CD14-positive monocyte (primary cell): ENCODE measurements at regions not wholly inside any gene's neighbourhood (a gene's known extent, or its start where the extent isn't known, plus 50 kb on each side); places are given as distances from the start of the nearest gene placed in this dataset.

Experiments used
- DNase-seq, 3 donors: peaks; one replicate each; pipeline ENCODE4 v3.0.0-alpha.2; 2011 to 2022
- H2AFZ ChIP-seq: 2 replicates; pipeline ENCODE4 v1.6.0; 2012; ENCODE audit warnings: mild to moderate bottlenecking, low read depth, low read length, inconsistent platforms; ENCODE audit not compliant: insufficient read depth, poor library complexity, severe bottlenecking
- H3K27ac ChIP-seq, 2 donors: 1 replicate in 1 of 2; 2 replicates in 1 of 2; pipeline ENCODE4 v1.5.1; 2012 to 2013; ENCODE audit warnings: low read length in 2 of 2, control low read depth in 1 of 2, inconsistent platforms in 1 of 2, low read depth in 1 of 2, mild to moderate bottlenecking in 1 of 2
- H3K27me3 ChIP-seq, 2 donors: one replicate each; pipeline versions ENCODE4 v1.6.0 to v1.6.1; 2011 to 2013; ENCODE audit warnings: low read length in 2 of 2; ENCODE audit not compliant: control insufficient read depth in 2 of 2, insufficient read depth in 2 of 2
- H3K36me3 ChIP-seq, 2 donors: replicated peaks in 1 of 2; 1 replicate in 1 of 2; 2 replicates in 1 of 2; pipeline versions ENCODE4 v1.5.1 to v1.6.1; 2012 to 2013; ENCODE audit warnings: low read length in 2 of 2, control low read depth in 1 of 2, inconsistent platforms in 1 of 2, mild to moderate bottlenecking in 1 of 2; ENCODE audit not compliant: insufficient read depth in 2 of 2, control insufficient read depth in 1 of 2
- H3K4me1 ChIP-seq, 2 donors: 1 replicate in 1 of 2; 2 replicates in 1 of 2; pipeline versions ENCODE4 v1.5.1 to v1.6.1; 2012 to 2013; ENCODE audit warnings: low read length in 2 of 2, control low read depth in 1 of 2, inconsistent platforms in 1 of 2, mild to moderate bottlenecking in 1 of 2, moderate library complexity in 1 of 2; ENCODE audit not compliant: insufficient read depth in 2 of 2, control insufficient read depth in 1 of 2
- H3K4me2 ChIP-seq: replicated peaks from 2 replicates; pipeline ENCODE3; 2012; ENCODE audit warnings: low read length, moderate library complexity, mild to moderate bottlenecking; ENCODE audit not compliant: poor library complexity, severe bottlenecking; ENCODE audit errors: extremely low read depth
- H3K4me3 ChIP-seq, 3 experiments: fragments of 200-600 bp in 1 of 3; sonication (generic) in 1 of 3; replicated peaks in 1 of 3; 1 replicate in 2 of 3; 2 replicates in 1 of 3; pipeline ENCODE4 v1.5.1; 2011 to 2013; ENCODE audit warnings: low read length in 3 of 3, mild to moderate bottlenecking in 3 of 3, control low read depth in 2 of 3, low read depth in 2 of 3, inconsistent platforms in 1 of 3, moderate library complexity in 1 of 3
- H3K79me2 ChIP-seq: 2 replicates; pipeline ENCODE4 v1.6.0; 2012; ENCODE audit warnings: mild to moderate bottlenecking, control low read depth, inconsistent platforms, low read length, moderate library complexity; ENCODE audit not compliant: insufficient read depth
- H3K9ac ChIP-seq: 2 replicates; pipeline ENCODE4 v1.6.0; 2017; ENCODE audit warnings: low read length, mild to moderate bottlenecking; ENCODE audit not compliant: insufficient read depth, poor library complexity, severe bottlenecking
- H3K9me3 ChIP-seq, 2 donors: replicated peaks in 1 of 2; 1 replicate in 1 of 2; 2 replicates in 1 of 2; pipeline versions ENCODE4 v1.5.1 to v1.6.1; 2012 to 2013; ENCODE audit warnings: low read length in 2 of 2, control low read depth in 1 of 2; ENCODE audit not compliant: control insufficient read depth in 1 of 2, insufficient read depth in 1 of 2
- H4K20me1 ChIP-seq: 2 replicates; pipeline ENCODE4 v1.6.0; 2012; ENCODE audit warnings: mild to moderate bottlenecking, low read length, control low read depth, moderate library complexity; ENCODE audit not compliant: insufficient read depth
- H3K27ac Mint-ChIP-seq, 7 donors: one replicate each; pipeline ENCODE4 v1.8.0; 2020; ENCODE audit warnings: mild to moderate bottlenecking in 7 of 7, mixed read lengths in 7 of 7, moderate library complexity in 6 of 7, inconsistent platforms in 2 of 7
- H3K27me3 Mint-ChIP-seq, 3 donors: one replicate each; pipeline ENCODE4 v1.8.0; 2021 to 2022; ENCODE audit warnings: low read depth in 3 of 3, mild to moderate bottlenecking in 3 of 3, mixed read lengths in 3 of 3, moderate library complexity in 3 of 3, inconsistent platforms in 1 of 3
- H3K36me3 Mint-ChIP-seq, 2 donors: one replicate each; pipeline ENCODE4 v1.8.0; 2020; ENCODE audit warnings: mixed read lengths in 2 of 2, inconsistent platforms in 1 of 2, mild to moderate bottlenecking in 1 of 2
- H3K4me1 Mint-ChIP-seq: one replicate; pipeline ENCODE4 v1.8.0; 2020; ENCODE audit warnings: mild to moderate bottlenecking, mixed read lengths
- H3K4me3 Mint-ChIP-seq, 2 donors: one replicate each; pipeline ENCODE4 v1.8.0; 2020; ENCODE audit warnings: mild to moderate bottlenecking in 2 of 2, mixed read lengths in 2 of 2, moderate library complexity in 1 of 2
- H3K9me3 Mint-ChIP-seq, 7 donors: one replicate each; pipeline ENCODE4 v1.8.0; 2020 to 2022; ENCODE audit warnings: mixed read lengths in 7 of 7, mild to moderate bottlenecking in 6 of 7, moderate library complexity in 6 of 7, inconsistent platforms in 2 of 7
- CTCF ChIP-seq: fragments of 200-600 bp; IDR thresholded peaks from one replicate; pipeline ENCODE4 v1.8.0; 2022; ENCODE audit warnings: antibody characterized with exemption, mild to moderate bottlenecking
- WGBS: methylation state at CpG from one replicate; pipeline ENCODE4 v1.1.5; 2013; ENCODE audit warnings: missing lambda C conversion rate; ENCODE audit not compliant: insufficient coverage; 5-methylcytosine and 5-hydroxymethylcytosine counted together
- intact Hi-C, 2 donors: fragments of 100-400 bp; cut with micrococcal nuclease; formaldehyde crosslinking; loops; one replicate each; pipeline versions ENCODE4 v1.15.0 to v1.15.1; 2023

GRCh38 chr16:17753434-17753833, 282.7 kb upstream of the XYLT1 start:
- Histone ChIP-seq H3K9ac (no peak overlapping the region), H3K4me2 (no peak overlapping the region), H3K27me3 (no peaks in the 10 kb centered on the region), H3K36me3 (no peaks in the 10 kb centered on the region), H4K20me1 (no peaks in the 10 kb centered on the region), H3K27ac (no peak overlapping the region), H3K4me3 (no peak overlapping the region), H3K79me2 (no peaks in the 10 kb centered on the region), H3K4me1 (no peaks in the 10 kb centered on the region), H2AFZ (no peak overlapping the region), H3K9me3 (no peaks in the 10 kb centered on the region)
- Mint-ChIP-seq H3K9me3 (peaks cover 0 to 8% (median 4%) of the 10 kb centered on the region in 7 donors), H3K27me3 (peaks cover 0 to 5% (median 3%) of the 10 kb centered on the region in 3 donors), H3K27ac (no peak overlapping the region), H3K4me3 (no peak overlapping the region), H3K36me3 (no peaks in the 10 kb centered on the region), H3K4me1 (no peaks in the 10 kb centered on the region)
- intact Hi-C loops = no loop called here
- DNase-seq = no peak
- 100% methylated on average over 2 of the region's 6 CpGs for WGBS
- no peak for TF ChIP-seq CTCF

- Histone ChIP-seq H3K9ac (no peak overlapping the region), H3K27ac (no peak overlapping the region), H3K4me1 (no peaks in the 10 kb centered on the region), H2AFZ (no peak overlapping the region), H3K9me3 (no peaks in the 10 kb centered on the region), H3K4me3 (no peak overlapping the region), H4K20me1 (no peaks in the 10 kb centered on the region), H3K79me2 (no peaks in the 10 kb centered on the region), H3K27me3 (no peaks in the 10 kb centered on the region), H3K36me3 (no peaks in the 10 kb centered on the region), H3K4me2 (no peak overlapping the region)
- WGBS = no CpG with 5 or more reads among the region's 1 CpG
- Mint-ChIP-seq H3K4me1 (no peaks in the 10 kb centered on the region), H3K9me3 (peaks cover 0 to 5% (median 1%) of the 10 kb centered on the region in 7 donors), H3K27ac (no peak overlapping the region), H3K27me3 (peaks cover 0 to 5% (median 2%) of the 10 kb centered on the region in 3 donors), H3K4me3 (no peak overlapping the region), H3K36me3 (no peaks in the 10 kb centered on the region)
- intact Hi-C loops = no loop called here
- DNase-seq = no peak
- TF ChIP-seq CTCF = no peak
These were observed 278.9 kb upstream of the XYLT1 start for GRCh38 chr16:17749706-17750105.
